HepG2 (cell line): ENCODE measurements at regions not wholly inside any gene's neighbourhood (a gene's known extent, or its start where the extent isn't known, plus 50 kb on each side); places are given as distances from the start of the nearest gene placed in this dataset.

Experiments used
- ATAC-seq: fragments of 200-7000 bp; cut with Tn5 transposase; 3 replicates; pipeline ENCODE4 v1.9.1; 2020; ENCODE audit warnings: mild to moderate bottlenecking, moderate library complexity
- BruUV-seq: library from RNA; stranded (reverse); fragments of 400-500 nt; replicated peaks from 2 replicates; lab custom pipeline; 2021; lab: Mats Ljungman, UMichigan
- CTCF ChIA-PET: fragments of 300-600 bp; formaldehyde crosslinking; extraction: SDS; loops from one replicate; lab custom pipeline; 2021; ENCODE audit warnings: low total read pairs, inconsistent platforms, low intra/inter-chr PET ratio; lab: Yijun Ruan, JAX
- POLR2A ChIA-PET: fragments of 350-600 bp; sonication (Branson Sonifier 250); formaldehyde crosslinking; loops from one replicate; lab custom pipeline; 2020; ENCODE audit warnings: antibody characterized with exemption, inconsistent platforms; lab: Yijun Ruan, JAX
- DNase-seq: peaks from one replicate; pipeline ENCODE4 v3.0.0-alpha.2; 2015; ENCODE audit warnings: low spot score
- FAIRE-seq: peaks from 3 replicates; lab custom pipeline; 2011; peaks lifted over from hg19 to GRCh38; lab: Jason Lieb, UNC
- H2AFZ ChIP-seq: one replicate; pipeline ENCODE4 v1.6.1; 2011; ENCODE audit warnings: low read length, inconsistent platforms
- H3K27ac ChIP-seq: fragments of 300-600 bp; 3 replicates; pipeline ENCODE4 v1.8.0; 2011; ENCODE audit warnings: mixed run types, mild to moderate bottlenecking, mixed read lengths, low read length, inconsistent platforms; ENCODE audit not compliant: insufficient read depth; ENCODE audit errors: extremely low read length
- H3K27me3 ChIP-seq, 2 experiments: fragments of 200-600 bp in 1 of 2; 2 replicates in 1 of 2; 3 replicates in 1 of 2; pipeline versions ENCODE4 v1.6.0 to v1.8.0; 2011; ENCODE audit warnings: low read length in 2 of 2, mild to moderate bottlenecking in 2 of 2, moderate library complexity in 2 of 2, inconsistent platforms in 1 of 2; ENCODE audit not compliant: insufficient read depth in 2 of 2, control insufficient read depth in 1 of 2
- H3K36me3 ChIP-seq, 2 experiments: fragments of 200-600 bp in 1 of 2; replicated peaks in 1 of 2; 2 replicates in 1 of 2; 3 replicates in 1 of 2; pipeline versions ENCODE4 v1.5.1 to v1.8.0; 2011; ENCODE audit warnings: low read length in 2 of 2, inconsistent platforms in 1 of 2; ENCODE audit not compliant: insufficient read depth in 2 of 2, control insufficient read depth in 1 of 2
- H3K4me1 ChIP-seq: 2 replicates; pipeline ENCODE4 v1.5.1; 2012; ENCODE audit warnings: low read length, inconsistent platforms; ENCODE audit not compliant: insufficient read depth
- H3K4me2 ChIP-seq: 2 replicates; pipeline ENCODE4 v1.6.0; 2011; ENCODE audit warnings: low read depth, low read length, inconsistent platforms
- H3K4me3 ChIP-seq, 3 experiments: fragments of 200-600 bp in 1 of 3; sonication (generic), shearing (Covaris generic) in 1 of 3; replicated peaks in 1 of 3; 2 replicates each; pipeline ENCODE4 v1.5.1; 2011 to 2016; ENCODE audit warnings: low read length in 3 of 3, inconsistent platforms in 2 of 3, low read depth in 2 of 3, mild to moderate bottlenecking in 2 of 3, control low read depth in 1 of 3, mixed read lengths in 1 of 3; ENCODE audit not compliant: insufficient read depth in 1 of 3
- H3K79me2 ChIP-seq: one replicate; pipeline ENCODE4 v1.6.1; 2011; ENCODE audit warnings: low read length, inconsistent platforms; ENCODE audit not compliant: insufficient read depth
- H3K9ac ChIP-seq: 2 replicates; pipeline ENCODE4 v1.6.0; 2011; ENCODE audit warnings: mild to moderate bottlenecking, low read depth, low read length, inconsistent platforms; ENCODE audit not compliant: insufficient read depth
- H3K9me3 ChIP-seq: 2 replicates; pipeline ENCODE4 v1.5.1; 2012; ENCODE audit warnings: mild to moderate bottlenecking, low read length
- H4K20me1 ChIP-seq: 2 replicates; pipeline ENCODE4 v1.6.0; 2011; ENCODE audit warnings: inconsistent platforms, mild to moderate bottlenecking, low read length, moderate library complexity; ENCODE audit not compliant: insufficient read depth
- CBX5 ChIP-seq: sonication (generic); formaldehyde crosslinking; IDR thresholded peaks from 2 replicates; pipeline ENCODE4 v1.4.0; 2020; ENCODE audit warnings: missing genetic modification reagents, borderline replicate concordance
- HIVEP1 ChIP-seq: sonication (generic); formaldehyde crosslinking; IDR thresholded peaks from 2 replicates; pipeline ENCODE4 v1.4.0; 2020; ENCODE audit warnings: mild to moderate bottlenecking, missing genetic modification reagents
- JUN ChIP-seq: sonication (generic); formaldehyde crosslinking; IDR thresholded peaks from 2 replicates; pipeline ENCODE4 v1.4.0; 2020; ENCODE audit warnings: mild to moderate bottlenecking, missing genetic modification reagents
- KLF9 ChIP-seq: IDR thresholded peaks from 2 replicates; pipeline ENCODE4 v1.6.1; 2016; ENCODE audit warnings: low read depth
- MAFF ChIP-seq: IDR thresholded peaks from 2 replicates; pipeline ENCODE4 v1.6.1; 2011; ENCODE audit warnings: low read depth, low read length, improper control_type of control experiment
- MBNL3 ChIP-seq: fragments of 250-450 bp; sonication (Bioruptor Pico); conservative IDR thresholded peaks from 2 replicates; pipeline ENCODE4 v1.8.0; 2022; ENCODE audit warnings: mild to moderate bottlenecking, inconsistent platforms
- MIER3 ChIP-seq: IDR thresholded peaks from 2 replicates; pipeline ENCODE4 v1.6.1; 2016; ENCODE audit warnings: missing compliant biosample characterization, borderline replicate concordance
- MTF2 ChIP-seq: sonication (generic); formaldehyde crosslinking; IDR thresholded peaks from 2 replicates; pipeline ENCODE4 v1.5.0; 2020; ENCODE audit warnings: missing genetic modification reagents, borderline replicate concordance
- PRDM15 ChIP-seq: sonication (generic); formaldehyde crosslinking; IDR thresholded peaks from 2 replicates; pipeline ENCODE4 v1.4.0; 2020; ENCODE audit warnings: missing genetic modification reagents
- TAF15 ChIP-seq: fragments of 200-400 bp; formaldehyde crosslinking; IDR thresholded peaks from one replicate; pipeline ENCODE4 v1.6.1; 2018; ENCODE audit warnings: mild to moderate bottlenecking, low read depth, low read length; ENCODE audit not compliant: poor library complexity, severe bottlenecking
- TCF7 ChIP-seq: sonication (generic); IDR thresholded peaks from 2 replicates; pipeline ENCODE4 v1.6.1; 2016; ENCODE audit warnings: antibody characterized with exemption, low read depth
- TFDP1 ChIP-seq: IDR thresholded peaks from 2 replicates; pipeline ENCODE4 v1.6.1; 2016; ENCODE audit warnings: missing compliant biosample characterization, missing genetic modification reagents, borderline replicate concordance
- ZFY ChIP-seq: sonication (generic); formaldehyde crosslinking; IDR thresholded peaks from 2 replicates; pipeline ENCODE4 v1.4.0; 2020; ENCODE audit warnings: missing genetic modification reagents
- ZIK1 ChIP-seq: sonication (generic); formaldehyde crosslinking; IDR thresholded peaks from 2 replicates; pipeline ENCODE4 v1.5.0; 2020; ENCODE audit warnings: mild to moderate bottlenecking, low read depth, missing genetic modification reagents, borderline replicate concordance
- ZNF30 ChIP-seq: sonication (generic); formaldehyde crosslinking; IDR thresholded peaks from 2 replicates; pipeline ENCODE4 v1.5.0; 2020; ENCODE audit warnings: mild to moderate bottlenecking, missing genetic modification reagents
- WGBS: methylation state at CpG from one replicate; pipeline ENCODE4 v1.1.6; 2017; ENCODE audit warnings: low lambda C conversion rate; 5-methylcytosine and 5-hydroxymethylcytosine counted together
- in situ Hi-C: cut with HindIII; loops from 2 replicates; pipeline ENCODE4 v1.10.0; 2017; ENCODE audit warnings: low pct_unique_long_range_greater_than_20kb; ENCODE audit not compliant: extremely low pct_ligation_motif_present
- intact Hi-C: fragments of 100-400 bp; cut with micrococcal nuclease; formaldehyde crosslinking; loops from one replicate; pipeline ENCODE4 v1.10.0; 2022; ENCODE audit not compliant: unreplicated experiment
- TF ChIP-seq, protein P1 (sequence below): IDR thresholded peaks from 2 replicates; pipeline ENCODE4 v1.6.1; 2016; ENCODE audit warnings: low read depth
- TF ChIP-seq, protein P2 (sequence below), 2 experiments: sonication (generic) in 1 of 2; formaldehyde crosslinking in 1 of 2; IDR thresholded peaks; 2 replicates each; pipeline versions ENCODE4 v1.4.0 to v1.6.1; 2018 to 2020; ENCODE audit warnings: missing genetic modification reagents in 2 of 2, borderline replicate concordance in 1 of 2, low read depth in 1 of 2, mild to moderate bottlenecking in 1 of 2, missing biosample characterization in 1 of 2

GRCh38 chr12:124627956-124628355, 60.5 kb upstream of the NCOR2 start:
- peaks cover 0 to 52% of the 10 kb centered on the region in 2 experiments; a peak in 3 of 5 replicates for H3K27me3 ChIP-seq
- no peaks in the 10 kb centered on the region for H3K36me3 ChIP-seq
- POLR2A ChIA-PET, result no interaction called here
- no peaks in the 10 kb centered on the region for H3K79me2 ChIP-seq
- H2AFZ ChIP-seq, result no peak overlapping the region
- DNase-seq (no peak), FAIRE-seq (no peak), ATAC-seq (no peak)
- H3K4me2 ChIP-seq, result no peak overlapping the region
- intact Hi-C loops, result no loop called here
- in situ Hi-C loops, result no loop called here
- H4K20me1 ChIP-seq, result no peaks in the 10 kb centered on the region
- CTCF ChIA-PET, result no interaction called here
- WGBS, result 60% methylated on average over 3 of the region's 3 CpGs
- H3K4me3 ChIP-seq, result no peak overlapping the region
- BruUV-seq, result no TSS peak
- H3K27ac ChIP-seq, result no peak overlapping the region
- H3K4me1 ChIP-seq, result peaks cover 12% of the 10 kb centered on the region
- no peaks in the 10 kb centered on the region for H3K9me3 ChIP-seq
- no peak overlapping the region for H3K9ac ChIP-seq
- TF ChIP-seq ZIK1 (CRISPR knock-in tag), result no peak
- TF ChIP-seq MAFF, result no peak
- no peak for TF ChIP-seq PRDM15 (CRISPR knock-in tag)
- no peak for TF ChIP-seq MIER3
- TF ChIP-seq, protein P1, sequence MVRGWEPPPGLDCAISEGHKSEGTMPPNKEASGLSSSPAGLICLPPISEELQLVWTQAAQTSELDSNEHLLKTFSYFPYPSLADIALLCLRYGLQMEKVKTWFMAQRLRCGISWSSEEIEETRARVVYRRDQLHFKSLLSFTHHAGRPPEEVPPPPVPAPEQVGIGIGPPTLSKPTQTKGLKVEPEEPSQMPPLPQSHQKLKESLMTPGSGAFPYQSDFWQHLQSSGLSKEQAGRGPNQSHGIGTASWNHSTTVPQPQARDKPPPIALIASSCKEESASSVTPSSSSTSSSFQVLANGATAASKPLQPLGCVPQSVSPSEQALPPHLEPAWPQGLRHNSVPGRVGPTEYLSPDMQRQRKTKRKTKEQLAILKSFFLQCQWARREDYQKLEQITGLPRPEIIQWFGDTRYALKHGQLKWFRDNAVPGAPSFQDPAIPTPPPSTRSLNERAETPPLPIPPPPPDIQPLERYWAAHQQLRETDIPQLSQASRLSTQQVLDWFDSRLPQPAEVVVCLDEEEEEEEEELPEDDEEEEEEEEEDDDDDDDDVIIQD, result no peak
- TF ChIP-seq KLF9 (CRISPR knock-in tag), result no peak
- TF ChIP-seq HIVEP1 (CRISPR knock-in tag), result no peak
- TF ChIP-seq, protein P2, sequence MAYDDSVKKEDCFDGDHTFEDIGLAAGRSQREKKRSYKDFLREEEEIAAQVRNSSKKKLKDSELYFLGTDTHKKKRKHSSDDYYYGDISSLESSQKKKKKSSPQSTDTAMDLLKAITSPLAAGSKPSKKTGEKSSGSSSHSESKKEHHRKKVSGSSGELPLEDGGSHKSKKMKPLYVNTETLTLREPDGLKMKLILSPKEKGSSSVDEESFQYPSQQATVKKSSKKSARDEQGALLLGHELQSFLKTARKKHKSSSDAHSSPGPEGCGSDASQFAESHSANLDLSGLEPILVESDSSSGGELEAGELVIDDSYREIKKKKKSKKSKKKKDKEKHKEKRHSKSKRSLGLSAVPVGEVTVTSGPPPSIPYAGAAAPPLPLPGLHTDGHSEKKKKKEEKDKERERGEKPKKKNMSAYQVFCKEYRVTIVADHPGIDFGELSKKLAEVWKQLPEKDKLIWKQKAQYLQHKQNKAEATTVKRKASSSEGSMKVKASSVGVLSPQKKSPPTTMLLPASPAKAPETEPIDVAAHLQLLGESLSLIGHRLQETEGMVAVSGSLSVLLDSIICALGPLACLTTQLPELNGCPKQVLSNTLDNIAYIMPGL (CRISPR knock-in tag; IDR thresholded peaks at IDR 0.05; ENCODE audit: borderline replicate concordance in 1 of 2, low read depth in 1 of 2), result no peak
- TF ChIP-seq CBX5, result no peak
- TF ChIP-seq ZNF30 (CRISPR knock-in tag), result no peak
- TF ChIP-seq TFDP1 (CRISPR knock-in tag), result no peak
- no peak for TF ChIP-seq MBNL3 (CRISPR knock-in tag)
- TF ChIP-seq JUN, result no peak
- no peak for TF ChIP-seq TCF7
- TF ChIP-seq TAF15, result no peak
- no peak for TF ChIP-seq MTF2 (CRISPR knock-in tag)
- TF ChIP-seq ZFY (CRISPR knock-in tag), result no peak
